ENCODE measurements at regions not wholly inside any gene's neighbourhood (a gene's known extent, or its start where the extent isn't known, plus 50 kb on each side); places are given as distances from the start of the nearest gene placed in this dataset.

- Histone ChIP-seq H2AFZ (ENCODE audit: low read depth, low read length) (no peak overlapping the region), H3K9me3 (ENCODE audit: low read length) (peaks cover 12% of the 10 kb centered on the region), H3K4me1 (ENCODE audit: insufficient read depth, low read length) (peaks cover 22% of the 10 kb centered on the region), H3K27me3 (ENCODE audit: insufficient read depth, low read length) (peaks cover 6% of the 10 kb centered on the region), H3K4me3 (ENCODE audit: low read length) (no peak overlapping the region), H3K36me3 (ENCODE audit: insufficient read depth, low read length) (no peaks in the 10 kb centered on the region)
Measured at GRCh38 chr9:96183751-96184150, 118.2 kb downstream of the HSD17B3 start.

GRCh38 chr9:96178153-96178552, 123.8 kb downstream of the HSD17B3 start:
- Histone ChIP-seq H3K9me3 (ENCODE audit: low read length) (no peaks in the 10 kb centered on the region), H3K4me3 (ENCODE audit: low read length) (no peak overlapping the region), H3K36me3 (ENCODE audit: insufficient read depth, low read length) (no peaks in the 10 kb centered on the region), H3K4me1 (ENCODE audit: insufficient read depth, low read length) (peaks cover 13% of the 10 kb centered on the region), H2AFZ (ENCODE audit: low read depth, low read length) (no peak overlapping the region), H3K27me3 (ENCODE audit: insufficient read depth, low read length) (no peaks in the 10 kb centered on the region)

DNA sequence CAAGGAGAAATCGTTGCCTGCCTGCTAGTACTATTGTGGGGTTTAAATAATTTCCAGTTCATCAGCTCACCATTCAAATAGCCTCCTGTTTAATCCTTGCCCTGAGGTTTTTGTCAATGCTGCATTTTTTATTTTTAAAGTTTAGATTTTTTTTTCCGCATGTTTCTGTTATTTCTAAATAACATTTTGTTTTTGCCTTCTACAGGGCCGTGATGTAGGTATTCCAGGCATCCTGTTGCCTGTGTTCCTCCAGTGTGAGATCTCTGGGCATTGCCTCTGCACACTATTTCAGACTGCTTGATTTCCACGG, 124.3 kb downstream of the HSD17B3 start:
- no peaks in the 10 kb centered on the region for H3K36me3 ChIP-seq (ENCODE audit: insufficient read depth, low read length)
- H2AFZ ChIP-seq (ENCODE audit: low read depth, low read length), result no peak overlapping the region
- H3K4me3 ChIP-seq (ENCODE audit: low read length), result no peak overlapping the region
- H3K4me1 ChIP-seq (ENCODE audit: insufficient read depth, low read length), result peaks cover 8% of the 10 kb centered on the region
- no peaks in the 10 kb centered on the region for H3K27me3 ChIP-seq (ENCODE audit: insufficient read depth, low read length)
- no peaks in the 10 kb centered on the region for H3K9me3 ChIP-seq (ENCODE audit: low read length)

- H3K4me3 ChIP-seq (ENCODE audit: low read length), result no peak overlapping the region
- no peaks in the 10 kb centered on the region for H3K36me3 ChIP-seq (ENCODE audit: insufficient read depth, low read length)
- peaks cover 8% of the 10 kb centered on the region for H3K4me1 ChIP-seq (ENCODE audit: insufficient read depth, low read length)
- no peaks in the 10 kb centered on the region for H3K27me3 ChIP-seq (ENCODE audit: insufficient read depth, low read length)
- H3K9me3 ChIP-seq (ENCODE audit: low read length), result no peaks in the 10 kb centered on the region
- no peak overlapping the region for H2AFZ ChIP-seq (ENCODE audit: low read depth, low read length)
Measured at GRCh38 chr9:96177005-96177718, 124.8 kb downstream of the HSD17B3 start.

DNA sequence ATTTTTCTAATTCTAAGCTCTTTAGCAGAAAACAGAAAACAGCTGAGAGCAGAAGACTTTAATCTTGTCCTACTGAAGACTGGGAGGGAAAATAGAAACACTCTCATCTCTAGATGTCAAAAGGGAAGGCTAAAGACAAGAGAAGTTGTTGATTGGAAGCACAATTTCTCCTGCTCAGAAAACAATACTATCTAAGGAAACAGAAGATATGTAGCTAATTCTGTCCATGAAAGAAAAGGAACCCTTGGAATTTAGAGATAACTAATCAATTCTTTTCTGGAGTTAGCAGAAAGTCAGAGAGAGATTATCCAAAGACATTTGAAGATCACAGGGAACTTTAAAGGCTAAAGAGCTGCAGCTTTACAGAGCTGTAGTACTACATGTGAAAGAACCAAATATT, 126.2 kb downstream of the HSD17B3 start:
- no peaks in the 10 kb centered on the region for H3K27me3 ChIP-seq (ENCODE audit: insufficient read depth, low read length)
- H3K4me1 ChIP-seq (ENCODE audit: insufficient read depth, low read length), result peaks cover 8% of the 10 kb centered on the region
- H3K4me3 ChIP-seq (ENCODE audit: low read length), result no peak overlapping the region
- no peaks in the 10 kb centered on the region for H3K9me3 ChIP-seq (ENCODE audit: low read length)
- H2AFZ ChIP-seq (ENCODE audit: low read depth, low read length), result no peak overlapping the region
- no peaks in the 10 kb centered on the region for H3K36me3 ChIP-seq (ENCODE audit: insufficient read depth, low read length)

DNA sequence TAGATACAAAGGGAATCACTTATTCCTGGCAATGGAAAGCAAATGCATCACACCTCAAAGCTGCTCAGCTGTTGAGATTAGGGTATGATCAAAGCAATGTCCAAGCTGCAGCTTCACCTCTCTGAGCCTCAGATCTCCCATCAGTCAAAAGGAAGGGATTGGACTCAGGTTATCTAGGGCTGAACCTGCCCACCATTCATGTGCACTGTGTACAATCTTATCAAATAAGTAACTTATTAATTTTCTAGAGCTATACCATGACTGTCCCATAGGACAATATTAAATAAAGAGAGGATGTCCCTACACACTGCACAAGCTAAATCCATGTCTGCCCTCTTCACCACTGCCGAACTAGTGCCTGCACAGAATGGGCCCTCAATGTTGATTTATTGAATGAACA, 127.0 kb downstream of the HSD17B3 start:
- Histone ChIP-seq H3K9me3 (ENCODE audit: low read length) (no peaks in the 10 kb centered on the region), H3K36me3 (ENCODE audit: insufficient read depth, low read length) (no peaks in the 10 kb centered on the region)

DNA sequence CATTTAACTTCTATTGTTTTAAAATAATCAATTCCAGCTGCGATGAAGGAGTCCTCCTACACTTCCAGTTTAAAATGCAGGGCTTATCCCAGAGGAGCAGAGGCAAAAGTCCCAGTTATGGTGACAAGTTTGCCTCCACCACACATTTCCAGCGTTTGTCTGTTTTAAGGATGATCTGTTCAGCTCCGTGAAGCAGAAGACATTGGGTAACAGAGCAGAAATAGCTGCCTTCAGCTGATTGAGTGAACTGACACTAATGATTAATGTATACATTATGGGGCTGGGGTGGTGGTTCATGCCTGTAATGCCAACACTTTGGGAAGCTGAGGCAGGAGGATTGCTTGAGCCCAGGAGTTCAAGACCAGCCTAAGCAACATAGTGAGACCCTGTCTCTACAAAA, 127.6 kb downstream of the HSD17B3 start:
- no peaks in the 10 kb centered on the region for H3K27me3 ChIP-seq (ENCODE audit: insufficient read depth, low read length)

More for the DNA sequence above, 127.0 kb downstream of the HSD17B3 start:
- no peak overlapping the region for H3K4me3 ChIP-seq (ENCODE audit: low read length)
- peaks cover 11% of the 10 kb centered on the region for H3K4me1 ChIP-seq (ENCODE audit: insufficient read depth, low read length)
- H2AFZ ChIP-seq (ENCODE audit: low read depth, low read length), result no peak overlapping the region
- H3K27me3 ChIP-seq (ENCODE audit: insufficient read depth, low read length), result no peaks in the 10 kb centered on the region

DNA sequence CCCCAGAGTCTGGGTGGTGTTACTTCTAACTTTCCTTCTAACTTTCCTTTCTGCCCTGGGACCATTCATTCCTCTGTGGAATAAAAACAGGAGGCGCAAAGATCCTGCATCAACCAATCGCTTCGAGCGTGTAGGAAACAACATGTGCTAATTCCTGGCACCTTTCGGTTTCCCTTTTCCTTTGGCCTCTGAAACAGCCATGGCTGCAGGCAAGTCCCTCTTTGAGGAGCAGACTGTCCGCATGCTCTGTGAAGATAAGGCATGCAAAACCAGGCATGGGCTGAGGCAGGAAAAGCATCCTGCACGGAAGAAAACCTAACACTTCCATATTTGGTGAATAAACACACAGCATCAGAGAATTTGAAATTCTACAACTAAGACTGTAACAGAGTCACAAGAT, 128.3 kb downstream of the HSD17B3 start:
- H3K27me3 ChIP-seq (ENCODE audit: insufficient read depth, low read length), result no peaks in the 10 kb centered on the region
- H3K36me3 ChIP-seq (ENCODE audit: insufficient read depth, low read length), result no peaks in the 10 kb centered on the region
- H3K4me3 ChIP-seq (ENCODE audit: low read length), result no peak overlapping the region
- peaks cover 25% of the 10 kb centered on the region for H3K4me1 ChIP-seq (ENCODE audit: insufficient read depth, low read length)
- H2AFZ ChIP-seq (ENCODE audit: low read depth, low read length), result no peak overlapping the region
- H3K9me3 ChIP-seq (ENCODE audit: low read length), result no peaks in the 10 kb centered on the region

More for the DNA sequence above, 127.6 kb downstream of the HSD17B3 start:
- Histone ChIP-seq H3K4me1 (ENCODE audit: insufficient read depth, low read length) (peaks cover 18% of the 10 kb centered on the region), H3K36me3 (ENCODE audit: insufficient read depth, low read length) (no peaks in the 10 kb centered on the region), H3K4me3 (ENCODE audit: low read length) (no peak overlapping the region), H2AFZ (ENCODE audit: low read depth, low read length) (no peak overlapping the region), H3K9me3 (ENCODE audit: low read length) (no peaks in the 10 kb centered on the region)

- peaks cover 22% of the 10 kb centered on the region for H3K4me1 ChIP-seq (ENCODE audit: insufficient read depth, low read length)
- H3K36me3 ChIP-seq (ENCODE audit: insufficient read depth, low read length), result no peaks in the 10 kb centered on the region
- no peak overlapping the region for H3K4me3 ChIP-seq (ENCODE audit: low read length)
- no peaks in the 10 kb centered on the region for H3K9me3 ChIP-seq (ENCODE audit: low read length)
- H3K27me3 ChIP-seq (ENCODE audit: insufficient read depth, low read length), result no peaks in the 10 kb centered on the region
- no peak overlapping the region for H2AFZ ChIP-seq (ENCODE audit: low read depth, low read length)
Measured at GRCh38 chr9:96172797-96173196, 129.2 kb downstream of the HSD17B3 start.

GRCh38 chr9:96171728-96172127, 130.2 kb downstream of the HSD17B3 start:
- Histone ChIP-seq H2AFZ (ENCODE audit: low read depth, low read length) (no peak overlapping the region), H3K9me3 (ENCODE audit: low read length) (no peaks in the 10 kb centered on the region), H3K36me3 (ENCODE audit: insufficient read depth, low read length) (no peaks in the 10 kb centered on the region), H3K4me1 (ENCODE audit: insufficient read depth, low read length) (peaks cover 17% of the 10 kb centered on the region), H3K4me3 (ENCODE audit: low read length) (no peak overlapping the region), H3K27me3 (ENCODE audit: insufficient read depth, low read length) (no peaks in the 10 kb centered on the region)

DNA sequence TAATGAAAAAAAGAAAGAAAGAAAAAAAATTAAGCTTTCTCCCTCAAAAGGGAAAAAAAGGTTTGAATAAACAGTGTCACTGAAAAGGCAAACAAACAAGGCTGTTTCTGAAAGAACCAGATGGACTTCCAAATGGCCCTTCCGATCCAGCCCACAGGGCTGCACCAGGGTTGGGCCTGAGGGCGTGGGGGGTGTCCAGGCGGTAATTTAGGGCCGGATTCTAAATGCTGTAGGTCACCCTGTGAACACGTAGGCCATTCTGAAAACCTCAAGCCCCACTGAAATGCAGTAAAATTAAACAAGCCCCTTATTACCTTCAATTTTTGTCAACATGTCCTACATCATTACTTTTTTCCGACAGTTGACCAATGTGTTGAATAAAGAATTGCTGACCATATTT, 132.1 kb downstream of the HSD17B3 start:
- Histone ChIP-seq H3K4me1 (ENCODE audit: insufficient read depth, low read length) (peaks cover 17% of the 10 kb centered on the region), H3K27me3 (ENCODE audit: insufficient read depth, low read length) (no peaks in the 10 kb centered on the region), H3K36me3 (ENCODE audit: insufficient read depth, low read length) (no peaks in the 10 kb centered on the region), H3K9me3 (ENCODE audit: low read length) (no peaks in the 10 kb centered on the region), H3K4me3 (ENCODE audit: low read length) (peak overlapping the region; percentile 13), H2AFZ (ENCODE audit: low read depth, low read length) (no peak overlapping the region)

- Histone ChIP-seq H3K27me3 (ENCODE audit: insufficient read depth, low read length) (no peaks in the 10 kb centered on the region), H3K9me3 (ENCODE audit: low read length) (no peaks in the 10 kb centered on the region), H3K36me3 (ENCODE audit: insufficient read depth, low read length) (no peaks in the 10 kb centered on the region), H3K4me3 (ENCODE audit: low read length) (peak overlapping the region; percentile 13), H2AFZ (ENCODE audit: low read depth, low read length) (no peak overlapping the region), H3K4me1 (ENCODE audit: insufficient read depth, low read length) (peaks cover 17% of the 10 kb centered on the region)
Measured at GRCh38 chr9:96169484-96169883, 132.5 kb downstream of the HSD17B3 start.

DNA sequence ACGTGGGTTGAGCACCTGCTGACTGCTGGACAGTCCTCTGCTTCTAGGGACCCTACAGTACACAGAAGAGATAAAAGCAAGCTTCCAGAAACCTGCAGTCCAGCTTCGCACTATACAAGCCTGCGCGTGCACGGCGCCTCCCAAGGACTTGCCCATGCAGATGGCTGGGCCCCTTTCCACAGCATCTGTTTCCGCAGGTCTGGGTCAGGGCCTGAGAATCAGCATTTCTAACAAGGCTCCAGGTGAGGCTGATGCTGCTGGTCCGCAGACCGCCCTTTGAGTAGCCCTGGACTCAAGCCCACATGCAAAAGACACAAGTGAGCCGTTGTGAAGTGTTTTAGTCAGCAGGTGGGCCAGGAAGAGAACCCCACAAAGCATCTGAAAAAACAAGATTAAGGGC, 133.1 kb downstream of the HSD17B3 start:
- H3K27me3 ChIP-seq (ENCODE audit: insufficient read depth, low read length), result no peaks in the 10 kb centered on the region
- no peaks in the 10 kb centered on the region for H3K36me3 ChIP-seq (ENCODE audit: insufficient read depth, low read length)
- H3K9me3 ChIP-seq (ENCODE audit: low read length), result no peaks in the 10 kb centered on the region
- H3K4me3 ChIP-seq (ENCODE audit: low read length), result no peak overlapping the region
- H2AFZ ChIP-seq (ENCODE audit: low read depth, low read length), result no peak overlapping the region
- peaks cover 17% of the 10 kb centered on the region for H3K4me1 ChIP-seq (ENCODE audit: insufficient read depth, low read length)

DNA sequence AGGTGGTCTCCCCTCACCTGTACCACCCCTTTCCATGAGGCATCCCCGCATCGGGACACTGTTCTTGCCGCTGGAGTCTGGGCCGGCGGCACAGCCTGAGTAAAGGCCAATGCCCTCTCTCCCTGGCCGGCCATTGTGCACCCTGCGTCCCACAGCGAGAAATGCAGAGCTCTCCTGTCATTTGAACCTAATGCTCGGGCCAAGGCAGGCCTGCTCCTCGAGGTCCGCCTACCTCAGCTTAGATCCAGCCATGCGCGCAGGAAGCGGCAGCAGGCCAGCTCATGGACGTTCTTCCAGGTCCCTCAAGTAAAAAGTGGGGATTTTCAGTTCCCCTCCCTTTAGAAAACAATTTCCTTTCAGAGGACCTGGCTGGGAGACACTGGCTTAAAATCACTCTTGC, 135.0 kb downstream of the HSD17B3 start:
- H3K27me3 ChIP-seq (ENCODE audit: insufficient read depth, low read length), result no peaks in the 10 kb centered on the region
- no peaks in the 10 kb centered on the region for H3K9me3 ChIP-seq (ENCODE audit: low read length)
- no peaks in the 10 kb centered on the region for H3K36me3 ChIP-seq (ENCODE audit: insufficient read depth, low read length)
- H3K4me3 ChIP-seq (ENCODE audit: low read length), result no peak overlapping the region
- H2AFZ ChIP-seq (ENCODE audit: low read depth, low read length), result no peak overlapping the region
- peaks cover 17% of the 10 kb centered on the region for H3K4me1 ChIP-seq (ENCODE audit: insufficient read depth, low read length)
